OCI-LY3 (cell line): ENCODE measurements at regions not wholly inside any gene's neighbourhood (a gene's known extent, or its start where the extent isn't known, plus 50 kb on each side); places are given as distances from the start of the nearest gene placed in this dataset.

ENCODE experiments used
- H2AFZ ChIP-seq: fragments of 200-600, 300-600 bp; shearing (Covaris generic); 2 replicates; pipeline ENCODE4 v1.6.0; 2014; ENCODE audit warnings: antibody characterized with exemption, low read depth, low read length
- H3K27ac ChIP-seq: fragments of 200-600, 300-600 bp; sonication (generic); 2 replicates; pipeline ENCODE4 v1.5.1; 2014; ENCODE audit warnings: mild to moderate bottlenecking, low read length, moderate library complexity, mixed read lengths
- H3K27me3 ChIP-seq: fragments of 200-600, 300-600 bp; sonication (generic); 2 replicates; pipeline ENCODE4 v1.6.1; 2014; ENCODE audit warnings: low read depth, low read length, mixed read lengths
- H3K36me3 ChIP-seq: fragments of 200-600, 300-600 bp; sonication (generic); replicated peaks from 2 replicates; pipeline ENCODE3; 2014; ENCODE audit warnings: low read depth, low read length, mixed read lengths
- H3K4me1 ChIP-seq: fragments of 300-600, 200-600 bp; sonication (generic); 2 replicates; pipeline ENCODE4 v1.6.1; 2014; ENCODE audit warnings: low read length, mixed read lengths
- H3K4me2 ChIP-seq: fragments of 200-600, 300-600 bp; sonication (generic); 2 replicates; pipeline ENCODE4 v1.6.1; 2014; ENCODE audit warnings: low read length, mixed read lengths
- H3K4me3 ChIP-seq: fragments of 300-600, 200-600 bp; sonication (generic); 2 replicates; pipeline ENCODE4 v1.5.1; 2014; ENCODE audit warnings: antibody characterized with exemption, mild to moderate bottlenecking, low read length, moderate library complexity
- H3K79me2 ChIP-seq: fragments of 300-600, 200-600 bp; shearing (Covaris generic); 2 replicates; pipeline ENCODE4 v1.6.1; 2014; ENCODE audit warnings: mild to moderate bottlenecking, low read length, mixed read lengths
- H3K9ac ChIP-seq: fragments of 300-600, 200-600 bp; shearing (Covaris generic); 2 replicates; pipeline ENCODE4 v1.6.0; 2014; ENCODE audit warnings: mild to moderate bottlenecking, low read length, moderate library complexity
- H3K9me3 ChIP-seq: fragments of 200-600, 300-600 bp; shearing (Covaris generic); 2 replicates; pipeline ENCODE4 v1.6.1; 2014; ENCODE audit warnings: low read length, mixed read lengths; ENCODE audit not compliant: insufficient read depth
- H4K20me1 ChIP-seq: fragments of 200-600, 300-600 bp; sonication (generic); 2 replicates; pipeline ENCODE4 v1.6.1; 2016; ENCODE audit warnings: low read length, mixed read lengths; ENCODE audit not compliant: insufficient read depth
- CTCF ChIP-seq: fragments of 200-600, 300-600 bp; sonication (generic); IDR thresholded peaks from 2 replicates; pipeline ENCODE4 v1.5.1; 2014; ENCODE audit warnings: antibody characterized with exemption, low read length, low read depth
- EZH2phosphoT487 ChIP-seq: fragments of 200-600 bp; shearing (Covaris generic); IDR thresholded peaks from 2 replicates; pipeline ENCODE4 v1.6.1; 2018; ENCODE audit warnings: antibody characterized with exemption, mixed run types, low read depth

GRCh38 chr22:49351761-49352227, 475.9 kb downstream of the BRD1 start:
- Histone ChIP-seq H3K79me2 (no peaks in the 10 kb centered on the region), H3K27me3 (no peaks in the 10 kb centered on the region), H3K4me2 (no peak overlapping the region), H3K4me3 (no peak overlapping the region), H4K20me1 (no peaks in the 10 kb centered on the region), H3K9me3 (no peaks in the 10 kb centered on the region), H3K9ac (no peak overlapping the region), H3K36me3 (no peaks in the 10 kb centered on the region), H3K27ac (no peak overlapping the region), H2AFZ (no peak overlapping the region), H3K4me1 (no peaks in the 10 kb centered on the region)
- no peak for TF ChIP-seq EZH2phosphoT487
- TF ChIP-seq CTCF: no peak

- no peak overlapping the region for H3K27ac ChIP-seq
- H3K9ac ChIP-seq: no peak overlapping the region
- no peaks in the 10 kb centered on the region for H3K27me3 ChIP-seq
Observed at GRCh38 chr22:49350441-49351121, 477.1 kb downstream of the BRD1 start.

GRCh38 chr22:49349841-49350381, 477.8 kb downstream of the BRD1 start:
- no peak overlapping the region for H2AFZ ChIP-seq
- no peak overlapping the region for H3K4me2 ChIP-seq
- H3K4me1 ChIP-seq: no peaks in the 10 kb centered on the region
- no peak overlapping the region for H3K4me3 ChIP-seq
- H3K27me3 ChIP-seq: no peaks in the 10 kb centered on the region
- no peaks in the 10 kb centered on the region for H3K9me3 ChIP-seq
- H3K36me3 ChIP-seq: no peaks in the 10 kb centered on the region
- no peaks in the 10 kb centered on the region for H3K79me2 ChIP-seq
- H3K27ac ChIP-seq: no peak overlapping the region
- no peaks in the 10 kb centered on the region for H4K20me1 ChIP-seq
- H3K9ac ChIP-seq: no peak overlapping the region
- TF ChIP-seq EZH2phosphoT487: no peak

More at GRCh38 chr22:49350441-49351121, 477.1 kb downstream of the BRD1 start:
- Histone ChIP-seq H4K20me1 (no peaks in the 10 kb centered on the region), H3K9me3 (no peaks in the 10 kb centered on the region), H3K4me2 (no peak overlapping the region), H2AFZ (no peak overlapping the region), H3K79me2 (no peaks in the 10 kb centered on the region), H3K4me1 (no peaks in the 10 kb centered on the region), H3K36me3 (no peaks in the 10 kb centered on the region), H3K4me3 (no peak overlapping the region)
- TF ChIP-seq EZH2phosphoT487: no peak
- TF ChIP-seq CTCF: no peak

GRCh38 chr22:49349181-49349835, 478.4 kb downstream of the BRD1 start:
- no peak for TF ChIP-seq EZH2phosphoT487
- TF ChIP-seq CTCF: no peak
- H3K4me3 ChIP-seq: no peak overlapping the region
- no peaks in the 10 kb centered on the region for H4K20me1 ChIP-seq
- H3K4me1 ChIP-seq: no peaks in the 10 kb centered on the region
- no peak overlapping the region for H3K9ac ChIP-seq
- no peak overlapping the region for H2AFZ ChIP-seq
- no peaks in the 10 kb centered on the region for H3K36me3 ChIP-seq
- no peak overlapping the region for H3K27ac ChIP-seq
- H3K4me2 ChIP-seq: no peak overlapping the region
- no peaks in the 10 kb centered on the region for H3K9me3 ChIP-seq
- H3K27me3 ChIP-seq: no peaks in the 10 kb centered on the region
- no peaks in the 10 kb centered on the region for H3K79me2 ChIP-seq
